ENCODE measurements at regions not wholly inside any gene's neighbourhood (a gene's known extent, or its start where the extent isn't known, plus 50 kb on each side); places are given as distances from the start of the nearest gene placed in this dataset.

GRCh38 chr11:115939104-115939730 is 435.0 kb upstream of the CADM1 start:
- no peak for DNase-seq

GRCh38 chr11:115933564-115933963 is 429.3 kb upstream of the CADM1 start:
- no peak for DNase-seq

- no peak for DNase-seq
Measured at GRCh38 chr11:115931548-115932083, 427.4 kb upstream of the CADM1 start.

GRCh38 chr11:115930886-115931547 is 426.8 kb upstream of the CADM1 start:
- no peak for DNase-seq

- no peak for DNase-seq
Measured at GRCh38 chr11:115930291-115930690, 426.1 kb upstream of the CADM1 start.

- no peak for DNase-seq
Measured at GRCh38 chr11:115929618-115930129, 425.5 kb upstream of the CADM1 start.

- DNase-seq, result no peak
Measured at GRCh38 chr11:115928811-115929210, 424.6 kb upstream of the CADM1 start.

- no peak for DNase-seq
Measured at GRCh38 chr11:115927823-115928329, 423.7 kb upstream of the CADM1 start.

- no peak for DNase-seq
Measured at GRCh38 chr11:115926601-115927000, 422.4 kb upstream of the CADM1 start.

GRCh38 chr11:115926138-115926537 is 421.9 kb upstream of the CADM1 start:
- DNase-seq, result no peak

- no peak for DNase-seq
Measured at GRCh38 chr11:115925568-115926090, 421.4 kb upstream of the CADM1 start.

GRCh38 chr11:115924744-115925567 is 420.7 kb upstream of the CADM1 start:
- DNase-seq, result peak; percentile 91

GRCh38 chr11:115922876-115923275 is 418.7 kb upstream of the CADM1 start:
- no peak for DNase-seq

GRCh38 chr11:115921986-115922385 is 417.8 kb upstream of the CADM1 start:
- no peak for DNase-seq

GRCh38 chr11:115921540-115921939 is 417.3 kb upstream of the CADM1 start:
- DNase-seq, result no peak

GRCh38 chr11:115920841-115921480 is 416.7 kb upstream of the CADM1 start:
- no peak for DNase-seq

- DNase-seq, result no peak
Measured at GRCh38 chr11:115920092-115920461, 415.9 kb upstream of the CADM1 start.

GRCh38 chr11:115919341-115920091 is 415.3 kb upstream of the CADM1 start:
- peak; percentile 82 for DNase-seq

GRCh38 chr11:115918576-115918975 is 414.4 kb upstream of the CADM1 start:
- DNase-seq, result no peak

GRCh38 chr11:115916608-115917007 is 412.4 kb upstream of the CADM1 start:
- DNase-seq, result no peak

GRCh38 chr11:115912484-115912945 is 408.3 kb upstream of the CADM1 start:
- no peak for DNase-seq
